Kidney (tissue), 13 donors: ENCODE measurements at regions not wholly inside any gene's neighbourhood (a gene's known extent, or its start where the extent isn't known, plus 50 kb on each side); places are given as distances from the start of the nearest gene placed in this dataset.

Experiments
- DNase-seq, 5 donors: peaks; one replicate each; pipeline ENCODE4 v3.0.0-alpha.2; 2013 to 2020
- FAIRE-seq: peaks from 2 replicates; lab custom pipeline; 2012; peaks lifted over from hg19 to GRCh38; lab: Jason Lieb, UNC
- H3K27ac ChIP-seq, 2 donors: one replicate each; pipeline ENCODE4 v1.7.0; 2013; ENCODE audit warnings: low read depth in 2 of 2, low read length in 2 of 2, inconsistent platforms in 1 of 2
- H3K27me3 ChIP-seq: one replicate; pipeline ENCODE4 v1.7.1; 2013; ENCODE audit warnings: low read length, inconsistent platforms; ENCODE audit not compliant: control insufficient read depth, insufficient read depth
- H3K36me3 ChIP-seq, 3 donors: one replicate each; pipeline versions ENCODE4 v1.7.0 to v1.7.1; 2013; ENCODE audit warnings: low read length in 3 of 3, control low read depth in 1 of 3, inconsistent platforms in 1 of 3; ENCODE audit not compliant: insufficient read depth in 3 of 3, control insufficient read depth in 2 of 3
- H3K4me1 ChIP-seq, 3 donors: one replicate each; pipeline versions ENCODE4 v1.7.0 to v1.7.1; 2013; ENCODE audit warnings: low read length in 3 of 3, inconsistent platforms in 1 of 3, low read depth in 1 of 3; ENCODE audit not compliant: control insufficient read depth in 2 of 3, insufficient read depth in 2 of 3
- H3K4me3 ChIP-seq, 3 donors: one replicate each; pipeline versions ENCODE4 v1.7.0 to v1.8.1; 2013; ENCODE audit warnings: low read length in 3 of 3, control low read depth in 1 of 3, inconsistent platforms in 1 of 3
- H3K9ac ChIP-seq, 3 donors: one replicate each; pipeline versions ENCODE4 v1.7.0 to v1.7.1; 2013; ENCODE audit warnings: low read length in 3 of 3, control low read depth in 1 of 3, inconsistent platforms in 1 of 3
- H3K9me3 ChIP-seq, 3 donors: one replicate each; pipeline versions ENCODE4 v1.7.0 to v1.7.1; 2013; ENCODE audit warnings: low read length in 3 of 3, control low read depth in 1 of 3, inconsistent platforms in 1 of 3; ENCODE audit not compliant: control insufficient read depth in 2 of 3, insufficient read depth in 1 of 3
- CTCF ChIP-seq: IDR thresholded peaks from 3 replicates; pipeline ENCODE4 v1.5.1; 2012; ENCODE audit warnings: mild to moderate bottlenecking, moderate library complexity, borderline replicate concordance; ENCODE audit not compliant: insufficient read depth; ENCODE audit errors: extremely low read depth
- intact Hi-C: fragments of 100-400 bp; cut with DNase I; formaldehyde crosslinking; loops from one replicate; pipeline ENCODE4 v1.11.1; 2022
- donor health status: control.
- donor health status: control.
- donor health status: control.
- donor health status: control.
- donor health status: control.
- donor health status: DM: yes; HTN: yes; CAD: no.
- donor health status: Normal renal cell carcinoma (clear cell type).

- Histone ChIP-seq H3K27me3 (no peaks in the 10 kb centered on the region), H3K27ac (no peak overlapping the region), H3K4me1 (no peaks in the 10 kb centered on the region), H3K9me3 (peaks cover 0 to 6% (median 0%) of the 10 kb centered on the region in 3 donors), H3K4me3 (no peak overlapping the region), H3K9ac (no peak overlapping the region), H3K36me3 (no peaks in the 10 kb centered on the region)
- intact Hi-C loops: no loop called here
- DNase-seq (peak; percentile 33 to 82 (median 64)), FAIRE-seq (no peak)
- TF ChIP-seq CTCF: no peak
Measured at GRCh38 chr4:153950100-153950979, 161.5 kb upstream of the SFRP2 start.

GRCh38 chr4:153948041-153948440, 159.2 kb upstream of the SFRP2 start:
- intact Hi-C loops: no loop called here
- DNase-seq (no peak), FAIRE-seq (no peak)
- no peak overlapping the region for H3K4me3 ChIP-seq
- H3K9ac ChIP-seq: no peak overlapping the region
- H3K36me3 ChIP-seq: no peaks in the 10 kb centered on the region
- no peaks in the 10 kb centered on the region for H3K27me3 ChIP-seq
- peaks cover 0 to 6% (median 0%) of the 10 kb centered on the region in 3 donors for H3K9me3 ChIP-seq
- no peak overlapping the region for H3K27ac ChIP-seq
- no peak for TF ChIP-seq CTCF
- H3K4me1 ChIP-seq: no peaks in the 10 kb centered on the region

GRCh38 chr4:153947124-153947523, 158.2 kb upstream of the SFRP2 start:
- no peaks in the 10 kb centered on the region for H3K4me1 ChIP-seq
- no peaks in the 10 kb centered on the region for H3K27me3 ChIP-seq
- no peaks in the 10 kb centered on the region for H3K36me3 ChIP-seq
- no peak for TF ChIP-seq CTCF
- FAIRE-seq: no peak
- intact Hi-C loops: no loop called here
- no peak overlapping the region for H3K27ac ChIP-seq
- H3K9me3 ChIP-seq: peaks cover 0 to 6% (median 0%) of the 10 kb centered on the region in 3 donors
- H3K9ac ChIP-seq: no peak overlapping the region
- H3K4me3 ChIP-seq: no peak overlapping the region
- no peak for DNase-seq
